ENCODE measurements at regions not wholly inside any gene's neighbourhood (a gene's known extent, or its start where the extent isn't known, plus 50 kb on each side); places are given as distances from the start of the nearest gene placed in this dataset.

DNA sequence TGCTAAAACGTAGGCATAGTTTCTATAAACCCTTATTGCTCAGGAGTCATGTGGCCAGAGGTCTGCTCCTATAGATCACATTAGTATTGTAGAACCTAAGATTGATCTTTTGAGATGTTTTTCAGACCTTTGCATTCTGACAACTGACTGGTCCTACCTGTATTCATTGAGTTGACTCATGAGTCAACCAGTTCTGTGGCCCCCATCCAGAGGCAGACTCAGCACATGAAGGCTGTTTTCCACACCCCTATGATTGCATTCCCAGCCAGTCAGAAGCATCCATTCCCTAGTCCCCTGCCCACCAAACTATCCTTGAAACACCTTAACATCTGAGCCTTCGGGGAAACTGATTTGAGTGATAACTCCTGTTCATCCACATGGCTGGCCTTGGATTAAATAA is 451.7 kb downstream of the SIPA1L2 start:
- Histone ChIP-seq H2AFZ (ENCODE audit: low read depth) (no peak overlapping the region), H3K4me2 (no peak overlapping the region), H3K4me1 (ENCODE audit: low read depth, poor library complexity, severe bottlenecking) (no peaks in the 10 kb centered on the region), H4K20me1 (ENCODE audit: insufficient read depth) (no peaks in the 10 kb centered on the region), H3K27ac (no peak overlapping the region), H3K79me2 (ENCODE audit: insufficient read depth, low read depth) (no peaks in the 10 kb centered on the region), H3K27me3 (ENCODE audit: insufficient read depth, low read depth) (no peaks in the 10 kb centered on the region), H3K9ac (no peak overlapping the region), H3K4me3 (IDR thresholded peaks at IDR 0.05; ENCODE audit: insufficient read depth, low read depth, low read length) (no peak overlapping the region), H3K36me3 (ENCODE audit: insufficient read depth) (no peaks in the 10 kb centered on the region)
- TF ChIP-seq, protein P1, sequence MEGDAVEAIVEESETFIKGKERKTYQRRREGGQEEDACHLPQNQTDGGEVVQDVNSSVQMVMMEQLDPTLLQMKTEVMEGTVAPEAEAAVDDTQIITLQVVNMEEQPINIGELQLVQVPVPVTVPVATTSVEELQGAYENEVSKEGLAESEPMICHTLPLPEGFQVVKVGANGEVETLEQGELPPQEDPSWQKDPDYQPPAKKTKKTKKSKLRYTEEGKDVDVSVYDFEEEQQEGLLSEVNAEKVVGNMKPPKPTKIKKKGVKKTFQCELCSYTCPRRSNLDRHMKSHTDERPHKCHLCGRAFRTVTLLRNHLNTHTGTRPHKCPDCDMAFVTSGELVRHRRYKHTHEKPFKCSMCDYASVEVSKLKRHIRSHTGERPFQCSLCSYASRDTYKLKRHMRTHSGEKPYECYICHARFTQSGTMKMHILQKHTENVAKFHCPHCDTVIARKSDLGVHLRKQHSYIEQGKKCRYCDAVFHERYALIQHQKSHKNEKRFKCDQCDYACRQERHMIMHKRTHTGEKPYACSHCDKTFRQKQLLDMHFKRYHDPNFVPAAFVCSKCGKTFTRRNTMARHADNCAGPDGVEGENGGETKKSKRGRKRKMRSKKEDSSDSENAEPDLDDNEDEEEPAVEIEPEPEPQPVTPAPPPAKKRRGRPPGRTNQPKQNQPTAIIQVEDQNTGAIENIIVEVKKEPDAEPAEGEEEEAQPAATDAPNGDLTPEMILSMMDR (conservative IDR thresholded peaks at IDR 0.05; ENCODE audit: low read depth, low read length): no peak

DNA sequence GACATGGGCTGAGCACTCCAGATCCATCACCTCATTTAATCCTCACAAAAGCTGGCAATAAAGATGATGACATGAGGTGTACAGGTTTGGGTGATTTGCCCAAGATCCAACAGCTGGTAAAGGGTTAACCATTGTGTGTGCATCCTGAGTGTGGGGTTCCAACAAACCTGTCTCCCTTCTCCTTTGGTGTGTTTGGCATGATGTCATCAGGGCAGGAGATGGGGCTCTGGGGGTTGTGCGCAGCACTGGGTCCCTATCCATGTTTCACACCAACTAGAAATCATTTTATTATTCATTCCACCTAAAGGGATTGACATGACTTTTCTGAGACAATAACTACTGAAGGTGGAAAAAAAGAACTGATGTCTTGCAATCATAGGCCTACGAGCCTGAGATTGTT is 452.5 kb downstream of the SIPA1L2 start:
- no peak overlapping the region for H3K9ac ChIP-seq
- H3K27ac ChIP-seq: no peak overlapping the region
- H3K79me2 ChIP-seq (ENCODE audit: insufficient read depth, low read depth): no peaks in the 10 kb centered on the region
- H3K36me3 ChIP-seq (ENCODE audit: insufficient read depth): no peaks in the 10 kb centered on the region
- TF ChIP-seq, protein P1 (conservative IDR thresholded peaks at IDR 0.05; ENCODE audit: low read depth, low read length): no peak
- no peak overlapping the region for H3K4me2 ChIP-seq
- no peaks in the 10 kb centered on the region for H3K4me1 ChIP-seq (ENCODE audit: low read depth, poor library complexity, severe bottlenecking)
- H3K27me3 ChIP-seq (ENCODE audit: insufficient read depth, low read depth): no peaks in the 10 kb centered on the region
- no peak overlapping the region for H2AFZ ChIP-seq (ENCODE audit: low read depth)
- no peak overlapping the region for H3K4me3 ChIP-seq (IDR thresholded peaks at IDR 0.05; ENCODE audit: insufficient read depth, low read depth, low read length)
- H4K20me1 ChIP-seq (ENCODE audit: insufficient read depth): no peaks in the 10 kb centered on the region

DNA sequence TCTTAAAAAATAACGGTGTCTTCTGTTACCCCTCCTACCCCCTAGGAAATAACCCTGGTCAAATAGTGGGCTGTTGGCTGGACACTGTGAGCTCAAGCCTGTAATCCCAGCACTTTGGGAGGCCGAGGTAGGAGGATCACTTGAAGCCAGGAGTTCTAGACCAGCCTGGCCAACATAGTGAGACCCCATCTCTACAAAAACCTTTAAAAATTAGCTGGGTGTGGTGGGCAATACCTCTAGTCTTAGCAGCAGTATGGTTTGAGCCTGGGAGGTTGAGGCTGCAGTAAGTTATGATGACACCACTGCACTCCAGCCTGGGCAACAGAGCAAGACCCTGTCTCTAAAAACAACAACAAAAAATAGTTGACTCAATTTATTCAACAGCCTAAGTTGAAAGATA is 453.7 kb downstream of the SIPA1L2 start:
- Histone ChIP-seq H3K4me1 (ENCODE audit: low read depth, poor library complexity, severe bottlenecking) (no peaks in the 10 kb centered on the region), H3K79me2 (ENCODE audit: insufficient read depth, low read depth) (no peaks in the 10 kb centered on the region), H3K27me3 (ENCODE audit: insufficient read depth, low read depth) (no peaks in the 10 kb centered on the region), H3K9ac (no peak overlapping the region), H3K4me3 (IDR thresholded peaks at IDR 0.05; ENCODE audit: insufficient read depth, low read depth, low read length) (no peak overlapping the region), H4K20me1 (ENCODE audit: insufficient read depth) (no peaks in the 10 kb centered on the region), H3K4me2 (no peak overlapping the region), H3K36me3 (ENCODE audit: insufficient read depth) (no peaks in the 10 kb centered on the region), H3K27ac (no peak overlapping the region), H2AFZ (ENCODE audit: low read depth) (no peak overlapping the region)
- TF ChIP-seq, protein P1 (conservative IDR thresholded peaks at IDR 0.05; ENCODE audit: low read depth, low read length): no peak

DNA sequence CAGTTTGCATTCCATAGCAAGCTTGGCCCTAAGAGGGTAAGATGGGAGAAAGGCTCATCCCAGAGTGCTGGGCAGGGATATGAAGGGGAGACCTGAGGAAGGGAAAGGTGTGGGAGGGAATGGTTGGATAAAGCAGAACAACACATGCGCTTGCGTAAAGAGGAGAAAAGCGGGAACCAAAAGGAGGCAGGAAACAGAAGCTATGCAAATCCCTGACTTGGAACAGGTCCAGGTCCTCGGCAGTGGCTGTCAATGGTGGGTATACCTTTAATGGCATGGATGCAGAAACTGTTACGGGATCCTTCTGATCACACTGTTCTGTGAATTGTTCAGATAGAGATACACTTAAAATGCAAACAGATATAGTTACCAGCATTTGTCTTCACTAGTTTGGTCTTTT is 455.6 kb downstream of the SIPA1L2 start:
- H3K36me3 ChIP-seq (ENCODE audit: insufficient read depth): no peaks in the 10 kb centered on the region
- H3K27ac ChIP-seq: no peak overlapping the region
- H3K79me2 ChIP-seq (ENCODE audit: insufficient read depth, low read depth): no peaks in the 10 kb centered on the region
- no peaks in the 10 kb centered on the region for H3K27me3 ChIP-seq (ENCODE audit: insufficient read depth, low read depth)
- TF ChIP-seq, protein P1 (conservative IDR thresholded peaks at IDR 0.05; ENCODE audit: low read depth, low read length): no peak
- H3K4me1 ChIP-seq (ENCODE audit: low read depth, poor library complexity, severe bottlenecking): no peaks in the 10 kb centered on the region
- no peak overlapping the region for H3K9ac ChIP-seq
- no peak overlapping the region for H3K4me2 ChIP-seq
- no peak overlapping the region for H3K4me3 ChIP-seq (IDR thresholded peaks at IDR 0.05; ENCODE audit: insufficient read depth, low read depth, low read length)
- H2AFZ ChIP-seq (ENCODE audit: low read depth): no peak overlapping the region
- no peaks in the 10 kb centered on the region for H4K20me1 ChIP-seq (ENCODE audit: insufficient read depth)

DNA sequence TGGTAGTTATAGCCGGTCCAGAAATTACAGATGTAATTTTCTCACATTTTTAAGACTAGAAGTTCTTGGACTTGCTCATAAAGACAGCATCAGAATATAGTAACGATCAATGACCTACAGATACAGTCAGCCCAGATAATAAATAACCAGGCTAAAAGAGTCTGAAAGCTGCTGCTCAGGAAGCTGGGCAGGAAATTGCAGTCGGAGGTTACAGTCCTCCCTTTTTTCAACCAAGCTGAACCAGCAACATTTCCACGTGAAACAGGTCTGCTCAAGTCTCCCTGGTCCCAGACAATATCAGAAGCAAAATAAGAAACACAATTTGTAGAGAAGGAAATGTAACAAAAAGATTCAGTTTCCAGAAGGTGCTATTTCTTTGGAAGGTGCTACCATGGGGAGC is 457.4 kb downstream of the SIPA1L2 start:
- Histone ChIP-seq H3K4me1 (ENCODE audit: low read depth, poor library complexity, severe bottlenecking) (no peaks in the 10 kb centered on the region), H2AFZ (ENCODE audit: low read depth) (no peak overlapping the region), H3K4me3 (IDR thresholded peaks at IDR 0.05; ENCODE audit: insufficient read depth, low read depth, low read length) (no peak overlapping the region), H3K9ac (no peak overlapping the region), H3K4me2 (no peak overlapping the region), H3K27me3 (ENCODE audit: insufficient read depth, low read depth) (no peaks in the 10 kb centered on the region), H3K36me3 (ENCODE audit: insufficient read depth) (no peaks in the 10 kb centered on the region), H3K79me2 (ENCODE audit: insufficient read depth, low read depth) (no peaks in the 10 kb centered on the region), H3K27ac (no peak overlapping the region), H4K20me1 (ENCODE audit: insufficient read depth) (no peaks in the 10 kb centered on the region)
- TF ChIP-seq, protein P1 (conservative IDR thresholded peaks at IDR 0.05; ENCODE audit: low read depth, low read length): no peak
